ENCODE measurements at regions not wholly inside any gene's neighbourhood (a gene's known extent, or its start where the extent isn't known, plus 50 kb on each side); places are given as distances from the start of the nearest gene placed in this dataset.

- TF ChIP-seq CTCF (IDR thresholded peaks at IDR 0.05), result no peak
- DNase-seq (no peak), ATAC-seq (no peak)
- Histone ChIP-seq H3K36me3 (no peaks in the 10 kb centered on the region), H3K27me3 (no peaks in the 10 kb centered on the region), H3K9me3 (no peaks in the 10 kb centered on the region), H3K4me1 (no peaks in the 10 kb centered on the region), H3K4me3 (no peak overlapping the region), H3K27ac (no peak overlapping the region)
- intact Hi-C loops (cut with DNase I), result no loop called here
Measured at GRCh38 chr12:89928467-89928866, 219.8 kb upstream of the ATP2B1 start.

- no peak for TF ChIP-seq CTCF (IDR thresholded peaks at IDR 0.05)
- Histone ChIP-seq H3K9me3 (no peaks in the 10 kb centered on the region), H3K4me1 (no peaks in the 10 kb centered on the region), H3K36me3 (no peaks in the 10 kb centered on the region), H3K27me3 (no peaks in the 10 kb centered on the region), H3K27ac (no peak overlapping the region), H3K4me3 (no peak overlapping the region)
- ATAC-seq (peak; percentile 59), DNase-seq (no peak)
- intact Hi-C loops (cut with DNase I), result no loop called here
Measured at GRCh38 chr12:89927226-89927698, 218.6 kb upstream of the ATP2B1 start.

- Histone ChIP-seq H3K36me3 (no peaks in the 10 kb centered on the region), H3K4me1 (no peaks in the 10 kb centered on the region), H3K27me3 (no peaks in the 10 kb centered on the region), H3K4me3 (no peak overlapping the region), H3K9me3 (no peaks in the 10 kb centered on the region), H3K27ac (no peak overlapping the region)
- TF ChIP-seq CTCF (IDR thresholded peaks at IDR 0.05), result no peak
- intact Hi-C loops (cut with DNase I), result no loop called here
- DNase-seq (no peak), ATAC-seq (no peak)
Measured at GRCh38 chr12:89924191-89924590, 215.6 kb upstream of the ATP2B1 start.

GRCh38 chr12:89923091-89923490 lies 214.5 kb upstream of the ATP2B1 start:
- no peak for ATAC-seq
- Histone ChIP-seq H3K36me3 (no peaks in the 10 kb centered on the region), H3K27me3 (no peaks in the 10 kb centered on the region), H3K27ac (no peak overlapping the region), H3K4me3 (no peak overlapping the region), H3K9me3 (no peaks in the 10 kb centered on the region), H3K4me1 (no peaks in the 10 kb centered on the region)
- intact Hi-C loops (cut with DNase I), result no loop called here
- no peak for DNase-seq
- no peak for TF ChIP-seq CTCF (IDR thresholded peaks at IDR 0.05)

GRCh38 chr12:89920866-89921265 lies 212.2 kb upstream of the ATP2B1 start:
- no peaks in the 10 kb centered on the region for H3K36me3 ChIP-seq
- H3K4me1 ChIP-seq, result no peaks in the 10 kb centered on the region
- H3K27me3 ChIP-seq, result no peaks in the 10 kb centered on the region
- no peak for DNase-seq
- no peak overlapping the region for H3K4me3 ChIP-seq
- ATAC-seq, result no peak
- TF ChIP-seq CTCF (IDR thresholded peaks at IDR 0.05), result no peak
- no peaks in the 10 kb centered on the region for H3K9me3 ChIP-seq
- H3K27ac ChIP-seq, result no peak overlapping the region
- intact Hi-C loops (cut with DNase I), result no loop called here

Measured in left lung (tissue), 4 donors.